H1 (cell line): ENCODE measurements at regions not wholly inside any gene's neighbourhood (a gene's known extent, or its start where the extent isn't known, plus 50 kb on each side); places are given as distances from the start of the nearest gene placed in this dataset.

Experiments used
- CTCF ChIA-PET: fragments of 300-600 bp; sonication (Branson Sonifier 250); formaldehyde crosslinking; loops from one replicate; lab custom pipeline; 2021; ENCODE audit not compliant: partially characterized antibody; lab: Charles Lee
- POLR2A ChIA-PET: fragments of 300-600 bp; sonication (Branson Sonifier 250); formaldehyde crosslinking; loops from one replicate; lab custom pipeline; 2021; ENCODE audit warnings: inconsistent platforms; ENCODE audit not compliant: partially characterized antibody; lab: Charles Lee
- DNase-seq, 2 experiments: peaks; one replicate each; pipeline versions ENCODE4 v3.0.0 to v3.0.0-alpha.2; 2010 to 2022; ENCODE audit warnings: low spot score in 2 of 2, low read depth in 1 of 2, mixed read lengths in 1 of 2
- FAIRE-seq: peaks from 2 replicates; lab custom pipeline; 2011; peaks lifted over from hg19 to GRCh38; lab: Jason Lieb, UNC
- H2AFZ ChIP-seq: 2 replicates; pipeline ENCODE4 v1.8.1; 2012; ENCODE audit warnings: low read length, inconsistent platforms
- H2AK5ac ChIP-seq: 2 replicates; pipeline ENCODE4 v1.6.1; 2013; ENCODE audit warnings: low read depth, low read length
- H2BK120ac ChIP-seq: replicated peaks from 2 replicates; pipeline ENCODE3; 2013; ENCODE audit warnings: low read depth, low read length, inconsistent platforms
- H2BK12ac ChIP-seq: 2 replicates; pipeline ENCODE4 v1.6.1; 2013; ENCODE audit warnings: low read depth, low read length
- H2BK15ac ChIP-seq: 2 replicates; pipeline ENCODE4 v1.6.1; 2013; ENCODE audit warnings: low read length
- H2BK20ac ChIP-seq: 2 replicates; pipeline ENCODE4 v1.6.1; 2013; ENCODE audit warnings: low read length
- H2BK5ac ChIP-seq: 2 replicates; pipeline ENCODE4 v1.6.1; 2013; ENCODE audit warnings: low read depth, low read length
- H3K14ac ChIP-seq: 2 replicates; pipeline ENCODE4 v1.6.1; 2013; ENCODE audit warnings: inconsistent platforms; ENCODE audit not compliant: insufficient read length
- H3K18ac ChIP-seq: 2 replicates; pipeline ENCODE4 v1.6.1; 2013; ENCODE audit warnings: low read length; ENCODE audit errors: extremely low read depth
- H3K23ac ChIP-seq: 2 replicates; pipeline ENCODE4 v1.6.1; 2013; ENCODE audit warnings: inconsistent platforms; ENCODE audit not compliant: insufficient read length
- H3K23me2 ChIP-seq: 2 replicates; pipeline ENCODE4 v1.6.1; 2013; ENCODE audit warnings: low read depth, low read length
- H3K27ac ChIP-seq: 2 replicates; pipeline ENCODE4 v1.6.1; 2011; ENCODE audit warnings: low read depth, low read length, inconsistent platforms
- H3K27me3 ChIP-seq, 4 experiments: replicated peaks in 1 of 4; 1 replicate in 1 of 4; 2 replicates in 3 of 4; pipeline versions ENCODE4 v1.6.1 to v1.8.1; 2011 to 2013; ENCODE audit warnings: low read length in 3 of 4, mild to moderate bottlenecking in 3 of 4, inconsistent platforms in 2 of 4, mixed read lengths in 2 of 4, moderate library complexity in 1 of 4; ENCODE audit not compliant: control insufficient read depth in 3 of 4, insufficient read depth in 3 of 4; ENCODE audit errors: extremely low read depth in 1 of 4
- H3K36me3 ChIP-seq, 4 experiments: 2 replicates each; pipeline versions ENCODE4 v1.6.1 to v1.8.1; 2011 to 2013; ENCODE audit warnings: mild to moderate bottlenecking in 4 of 4, low read length in 3 of 4, moderate library complexity in 2 of 4, control low read depth in 1 of 4, inconsistent platforms in 1 of 4; ENCODE audit not compliant: insufficient read depth in 4 of 4, control insufficient read depth in 2 of 4
- H3K4ac ChIP-seq: replicated peaks from 2 replicates; pipeline ENCODE3; 2013; ENCODE audit warnings: low read length, low read depth, mixed read lengths, inconsistent platforms; ENCODE audit not compliant: insufficient read length
- H3K4me1 ChIP-seq, 4 experiments: replicated peaks in 1 of 4; 1 replicate in 1 of 4; 2 replicates in 3 of 4; pipeline versions ENCODE4 v1.6.1 to v1.8.1; 2011 to 2013; ENCODE audit warnings: low read length in 3 of 4, inconsistent platforms in 2 of 4, mixed read lengths in 1 of 4; ENCODE audit not compliant: insufficient read depth in 4 of 4, control insufficient read depth in 3 of 4
- H3K4me2 ChIP-seq, 2 experiments: 2 replicates each; pipeline versions ENCODE4 v1.6.1 to v1.8.1; 2011 to 2013; ENCODE audit warnings: low read depth in 2 of 2, low read length in 2 of 2, control low read depth in 1 of 2, inconsistent platforms in 1 of 2, mild to moderate bottlenecking in 1 of 2; ENCODE audit not compliant: insufficient read depth in 1 of 2
- H3K4me3 ChIP-seq, 4 experiments: fragments of 200-600, 300-600 bp in 1 of 4; sonication (generic), shearing (Covaris generic), sonication (Bioruptor Twin) in 1 of 4; 2 replicates each; pipeline versions ENCODE4 v1.5.1 to v1.8.1; 2011 to 2016; ENCODE audit warnings: low read length in 4 of 4, low read depth in 3 of 4, control low read depth in 2 of 4, inconsistent platforms in 2 of 4, mild to moderate bottlenecking in 2 of 4, mixed read lengths in 1 of 4, moderate library complexity in 1 of 4; ENCODE audit not compliant: insufficient read depth in 2 of 4; ENCODE audit errors: extremely low read depth in 1 of 4
- H3K56ac ChIP-seq: replicated peaks from 2 replicates; pipeline ENCODE3; 2013; ENCODE audit warnings: low read depth, mild to moderate bottlenecking, mixed read lengths, low read length, inconsistent platforms; ENCODE audit not compliant: insufficient read length
- H3K79me1 ChIP-seq: 2 replicates; pipeline ENCODE4 v1.6.1; 2013; ENCODE audit warnings: low read depth, low read length, control low read depth
- H3K79me2 ChIP-seq, 2 experiments: 2 replicates each; pipeline versions ENCODE4 v1.6.1 to v1.8.1; 2012 to 2013; ENCODE audit warnings: low read length in 2 of 2, mild to moderate bottlenecking in 2 of 2, inconsistent platforms in 1 of 2; ENCODE audit not compliant: insufficient read depth in 2 of 2, control insufficient read depth in 1 of 2
- H3K9ac ChIP-seq, 4 experiments: replicated peaks in 1 of 4; 1 replicate in 1 of 4; 2 replicates in 3 of 4; pipeline versions ENCODE4 v1.6.1 to v1.8.1; 2011 to 2013; ENCODE audit warnings: low read depth in 3 of 4, low read length in 3 of 4, control low read depth in 2 of 4, mild to moderate bottlenecking in 2 of 4, moderate library complexity in 2 of 4, inconsistent platforms in 1 of 4; ENCODE audit errors: extremely low read depth in 1 of 4
- H3K9me3 ChIP-seq, 2 experiments: 2 replicates each; pipeline versions ENCODE4 v1.6.1 to v1.8.1; 2012 to 2013; ENCODE audit warnings: mild to moderate bottlenecking in 2 of 2, moderate library complexity in 2 of 2, control low read depth in 1 of 2, inconsistent platforms in 1 of 2, low read depth in 1 of 2, low read length in 1 of 2, mixed read lengths in 1 of 2; ENCODE audit not compliant: insufficient read depth in 2 of 2
- H4K20me1 ChIP-seq, 2 experiments: replicated peaks in 1 of 2; 2 replicates each; pipeline versions ENCODE3 to v1.8.1; 2011 to 2013; ENCODE audit warnings: inconsistent platforms in 2 of 2, low read length in 2 of 2, mild to moderate bottlenecking in 1 of 2; ENCODE audit not compliant: insufficient read depth in 2 of 2, control insufficient read depth in 1 of 2
- H4K5ac ChIP-seq: 2 replicates; pipeline ENCODE4 v1.6.1; 2013; ENCODE audit warnings: low read length, low read depth, mixed read lengths, inconsistent platforms; ENCODE audit not compliant: insufficient read length
- H4K8ac ChIP-seq: 2 replicates; pipeline ENCODE4 v1.8.0; 2013; ENCODE audit warnings: mild to moderate bottlenecking, moderate library complexity, low read length, inconsistent platforms; ENCODE audit not compliant: insufficient read depth; ENCODE audit errors: extremely low read depth
- H4K91ac ChIP-seq: replicated peaks from 2 replicates; pipeline ENCODE3; 2013; ENCODE audit warnings: low read length, mixed read lengths, inconsistent platforms; ENCODE audit not compliant: insufficient read length
- BACH1 ChIP-seq: IDR thresholded peaks from 2 replicates; pipeline ENCODE4 v1.6.1; 2012; ENCODE audit warnings: low read length, improper control_type of control experiment
- CHD2 ChIP-seq: IDR thresholded peaks from 2 replicates; pipeline ENCODE4 v1.6.1; 2012; ENCODE audit warnings: low read length, improper control_type of control experiment
- EZH2 ChIP-seq: fragments of 200-600 bp; sonication (generic); IDR thresholded peaks from 2 replicates; pipeline ENCODE4 v1.7.1; 2012; ENCODE audit warnings: low read depth, mild to moderate bottlenecking, moderate library complexity, low read length, inconsistent platforms; ENCODE audit not compliant: severe bottlenecking
- KDM1A ChIP-seq: fragments of 200-600, 300-600 bp; sonication (generic); IDR thresholded peaks from 2 replicates; pipeline ENCODE4 v1.7.1; 2016; ENCODE audit warnings: mild to moderate bottlenecking, low read length, borderline replicate concordance
- KDM4A ChIP-seq: IDR thresholded peaks from one replicate; pipeline ENCODE4 v1.7.1; 2012; ENCODE audit warnings: low read depth, mild to moderate bottlenecking, moderate library complexity, low read length, inconsistent platforms; ENCODE audit not compliant: severe bottlenecking
- MAFK ChIP-seq: IDR thresholded peaks from 2 replicates; pipeline ENCODE4 v1.6.1; 2012; ENCODE audit warnings: low read depth, mild to moderate bottlenecking, improper control_type of control experiment, low read length
- MAX ChIP-seq: IDR thresholded peaks from 2 replicates; pipeline ENCODE4 v1.6.1; 2012; ENCODE audit warnings: inconsistent platforms
- NRF1 ChIP-seq: IDR thresholded peaks from 2 replicates; pipeline ENCODE4 v1.6.1; 2011; ENCODE audit warnings: mild to moderate bottlenecking, low read depth, low read length, improper control_type of control experiment
- RXRA ChIP-seq: IDR thresholded peaks from 2 replicates; pipeline ENCODE4 v1.6.1; 2011; ENCODE audit warnings: low read depth, mild to moderate bottlenecking, low read length, moderate library complexity; ENCODE audit not compliant: insufficient read depth
- SIN3A ChIP-seq, 2 experiments: IDR thresholded peaks in 1 of 2; conservative IDR thresholded peaks in 1 of 2; 2 replicates each; pipeline ENCODE4 v1.6.1; 2011 to 2012; ENCODE audit warnings: low read length in 2 of 2, improper control_type of control experiment in 1 of 2, low read depth in 1 of 2, mild to moderate bottlenecking in 1 of 2
- SP4 ChIP-seq: IDR thresholded peaks from 2 replicates; pipeline ENCODE4 v1.6.1; 2012; ENCODE audit warnings: low read length, inconsistent platforms
- TAF7 ChIP-seq: optimal IDR thresholded peaks from 2 replicates; pipeline ENCODE3; 2011; ENCODE audit warnings: low read depth, mild to moderate bottlenecking, inconsistent platforms, low read length, moderate library complexity, borderline replicate concordance
- TBP ChIP-seq: IDR thresholded peaks from 2 replicates; pipeline ENCODE4 v1.6.1; 2011; ENCODE audit warnings: low read depth, low read length, improper control_type of control experiment
- YY1 ChIP-seq: IDR thresholded peaks from 2 replicates; pipeline ENCODE4 v1.6.1; 2011; ENCODE audit warnings: low read depth, mild to moderate bottlenecking, low read length
- ZNF274 ChIP-seq: IDR thresholded peaks from 2 replicates; pipeline ENCODE4 v1.7.0; 2012; ENCODE audit warnings: low read length, borderline replicate concordance; ENCODE audit errors: extremely low read depth
- WGBS, 2 experiments: shearing (Covaris generic) in 1 of 2; methylation state at CpG; one replicate each; pipeline versions ENCODE4 v1.1.6 to v1.1.7; 2013 to 2015; ENCODE audit warnings: low lambda C conversion rate in 2 of 2, mixed read lengths in 2 of 2, inconsistent platforms in 1 of 2, low coverage in 1 of 2, missing lambda C conversion rate in 1 of 2; ENCODE audit not compliant: insufficient replicate concordance in 2 of 2, insufficient coverage in 1 of 2, insufficient read length in 1 of 2; ENCODE audit errors: extremely low coverage in 1 of 2, missing lambda C conversion rate in 1 of 2; 5-methylcytosine and 5-hydroxymethylcytosine counted together

GRCh38 chr2:136308611-136309010, 190.7 kb upstream of the CXCR4 start:
- DNase-seq, result no peak
- Histone ChIP-seq H3K18ac (no peak overlapping the region), H4K8ac (no peak overlapping the region), H2BK12ac (no peak overlapping the region), H3K56ac (no peak overlapping the region), H3K36me3 (no peaks in the 10 kb centered on the region), H3K9me3 (no peaks in the 10 kb centered on the region), H4K20me1 (no peaks in the 10 kb centered on the region), H2BK15ac (no peak overlapping the region), H4K5ac (no peak overlapping the region), H3K4ac (no peak overlapping the region), H3K79me1 (no peaks in the 10 kb centered on the region), H3K4me3 (no peak overlapping the region), H2BK5ac (no peak overlapping the region), H3K27ac (no peak overlapping the region), H2AFZ (no peak overlapping the region), H3K23me2 (no peaks in the 10 kb centered on the region), H3K14ac (no peak overlapping the region), H3K9ac (no peak overlapping the region), H3K4me1 (no peaks in the 10 kb centered on the region), H2BK120ac (no peak overlapping the region), H2BK20ac (no peak overlapping the region), H3K23ac (no peak overlapping the region), H3K4me2 (no peak overlapping the region), H4K91ac (no peak overlapping the region), H2AK5ac (no peak overlapping the region), H3K27me3 (no peaks in the 10 kb centered on the region), H3K79me2 (no peaks in the 10 kb centered on the region)
- no peak for FAIRE-seq
- CTCF ChIA-PET, result interaction anchor here (0.6 to 1.1 kb wide), 3 partner anchors 10 to 47 kb away, joined by 3 to 4 read pairs (median 4); no protein-coding TSS in a partner anchor
- POLR2A ChIA-PET, result interaction anchor here (1.1 kb wide), 1 partner anchor 11 kb away, joined by 3 read pairs; no protein-coding TSS in a partner anchor
- 82% methylated on average over 1 of the region's 1 CpG; no CpG with 5 or more reads in 1 of the 2 experiments for WGBS, 2 experiments
- TF ChIP-seq MAFK (no peak), NRF1 (no peak), MAX (no peak), EZH2 (no peak), BACH1 (no peak), RXRA (no peak), ZNF274 (no peak), SIN3A (conservative IDR thresholded peaks at IDR 0.05 in 1 of 2, IDR thresholded peaks at IDR 0.05 in 1 of 2; ENCODE audit: low read depth in 1 of 2, low read length in 2 of 2) (no peak), KDM1A (no peak), TBP (no peak), YY1 (no peak), SP4 (no peak), KDM4A (no peak), TAF7 (no peak), CHD2 (no peak)
